GM21367 (cell line): ENCODE measurements at regions not wholly inside any gene's neighbourhood (a gene's known extent, or its start where the extent isn't known, plus 50 kb on each side); places are given as distances from the start of the nearest gene placed in this dataset.
"Not testable (repeated sequence)": the region's sequence is repeated elsewhere in the genome, so short reads cannot be mapped to it uniquely, and the experiment has no call there.

Experiments
- ATAC-seq: cut with Tn5 transposase; IDR thresholded peaks from one replicate; pipeline ENCODE4 v1.9.1; 2021; ENCODE audit not compliant: unreplicated experiment

- ATAC-seq, result no peak
These were observed 121.6 kb downstream of the ARL4C start for GRCh38 chr2:234375176-234375880.

- ATAC-seq, result no peak
These were observed 122.1 kb downstream of the ARL4C start for GRCh38 chr2:234374736-234375135.

GRCh38 chr2:234374150-234374508 is 122.8 kb downstream of the ARL4C start:
- ATAC-seq, result no peak

GRCh38 chr2:234373481-234374149 is 123.3 kb downstream of the ARL4C start:
- ATAC-seq, result no peak

- no peak for ATAC-seq
These were observed 123.8 kb downstream of the ARL4C start for GRCh38 chr2:234373060-234373459.

GRCh38 chr2:234372506-234372905 is 124.4 kb downstream of the ARL4C start:
- ATAC-seq, result no peak

GRCh38 chr2:234368861-234369261 is 128.0 kb downstream of the ARL4C start:
- no peak for ATAC-seq

- ATAC-seq, result no peak
These were observed 130.0 kb downstream of the ARL4C start for GRCh38 chr2:234366891-234367290.

- ATAC-seq, result no peak
These were observed 132.2 kb downstream of the ARL4C start for GRCh38 chr2:234364661-234365060.

- no peak for ATAC-seq
These were observed 133.1 kb downstream of the ARL4C start for GRCh38 chr2:234363647-234364294.

- ATAC-seq, result no peak
These were observed 133.8 kb downstream of the ARL4C start for GRCh38 chr2:234363011-234363487.

- not testable (repeated sequence) for ATAC-seq
These were observed 136.4 kb downstream of the ARL4C start for GRCh38 chr2:234360313-234360975.

- ATAC-seq, result no peak
These were observed 139.2 kb downstream of the ARL4C start for GRCh38 chr2:234357666-234358065.

- ATAC-seq, result no peak
These were observed 141.0 kb downstream of the ARL4C start for GRCh38 chr2:234355808-234356365.

- no peak for ATAC-seq
These were observed 141.7 kb downstream of the ARL4C start for GRCh38 chr2:234355021-234355720.

- ATAC-seq, result no peak
These were observed 144.6 kb downstream of the ARL4C start for GRCh38 chr2:234352270-234352669.

- ATAC-seq, result not testable (repeated sequence)
These were observed 145.0 kb downstream of the ARL4C start for GRCh38 chr2:234351866-234352265.

GRCh38 chr2:234348081-234348480 is 148.8 kb downstream of the ARL4C start:
- ATAC-seq, result no peak

- ATAC-seq, result no peak
These were observed 151.0 kb downstream of the ARL4C start for GRCh38 chr2:234345921-234346320.

- ATAC-seq, result no peak
These were observed 152.9 kb downstream of the ARL4C start for GRCh38 chr2:234344012-234344411.

- no peak for ATAC-seq
These were observed 153.5 kb downstream of the ARL4C start for GRCh38 chr2:234343372-234343771.
